ENCODE measurements at regions not wholly inside any gene's neighbourhood (a gene's known extent, or its start where the extent isn't known, plus 50 kb on each side); places are given as distances from the start of the nearest gene placed in this dataset.
"Not testable (repeated sequence)": the region's sequence is repeated elsewhere in the genome, so short reads cannot be mapped to it uniquely, and the experiment has no call there.

GRCh38 chr2:225254363-225254762 lies 145.1 kb upstream of the NYAP2 start:
- DNase-seq (ENCODE audit: low read depth in 4 of 4, low spot score in 3 of 4) = no peak

GRCh38 chr2:225244933-225245332 lies 154.6 kb upstream of the NYAP2 start:
- no peak for DNase-seq (ENCODE audit: low read depth in 4 of 4, low spot score in 3 of 4)

DNA sequence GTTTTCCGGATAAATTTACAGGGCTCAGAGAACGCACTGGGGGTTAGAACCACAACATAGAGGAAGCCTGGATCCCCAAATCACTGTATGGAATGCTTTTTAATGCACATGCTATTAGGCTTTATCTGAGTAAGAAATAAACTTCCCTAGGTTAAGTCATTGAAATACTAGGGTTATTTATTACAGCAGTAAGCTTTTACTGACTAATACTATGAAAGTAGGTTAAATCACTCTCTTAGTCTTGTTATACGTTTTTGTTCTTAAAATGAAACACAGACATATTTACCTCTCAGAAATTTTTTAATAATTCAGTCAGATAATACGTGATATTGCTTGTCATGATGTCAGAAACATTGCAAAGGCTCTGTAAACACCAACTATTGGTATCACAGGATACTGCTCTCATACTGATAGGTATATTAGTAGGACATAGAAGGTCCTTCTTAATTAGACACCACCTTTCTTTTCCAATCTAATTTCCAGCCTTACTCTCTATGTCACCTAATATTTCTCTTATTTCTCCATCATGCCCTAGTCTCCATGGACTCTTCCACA lies 162.7 kb upstream of the NYAP2 start:
- DNase-seq (ENCODE audit: low read depth in 4 of 4, low spot score in 3 of 4) = no peak

DNA sequence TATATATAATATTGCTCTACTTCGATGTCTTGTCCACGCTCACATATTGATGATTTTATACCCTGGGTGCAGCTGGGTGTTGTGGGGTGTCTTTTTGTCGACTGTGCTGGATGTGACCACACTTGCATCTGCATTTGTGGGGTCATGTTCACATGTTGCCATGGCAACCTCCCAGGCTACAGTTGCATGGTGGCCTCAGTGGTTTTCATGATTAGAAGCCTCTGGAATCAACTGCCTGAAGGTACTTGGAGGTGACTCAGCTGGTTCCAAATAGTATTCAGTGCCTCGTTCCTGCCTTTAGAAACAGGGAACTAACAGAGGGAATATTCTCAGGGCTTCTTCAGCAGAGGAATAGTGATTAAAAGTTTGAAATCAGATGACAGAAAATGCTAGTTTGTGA lies 166.3 kb upstream of the NYAP2 start:
- no peak for DNase-seq (ENCODE audit: low read depth in 4 of 4, low spot score in 3 of 4)

GRCh38 chr2:225231900-225232299 lies 167.6 kb upstream of the NYAP2 start:
- DNase-seq (ENCODE audit: low read depth in 4 of 4, low spot score in 3 of 4) = no peak

- DNase-seq (ENCODE audit: low read depth in 4 of 4, low spot score in 3 of 4) = not testable (repeated sequence)
These were observed 170.2 kb upstream of the NYAP2 start for GRCh38 chr2:225229346-225229745.

GRCh38 chr2:225226441-225226840 lies 173.1 kb upstream of the NYAP2 start:
- no peak for DNase-seq (ENCODE audit: low read depth in 4 of 4, low spot score in 3 of 4)

GRCh38 chr2:225223301-225223700 lies 176.2 kb upstream of the NYAP2 start:
- no peak for DNase-seq (ENCODE audit: low read depth in 4 of 4, low spot score in 3 of 4)

DNA sequence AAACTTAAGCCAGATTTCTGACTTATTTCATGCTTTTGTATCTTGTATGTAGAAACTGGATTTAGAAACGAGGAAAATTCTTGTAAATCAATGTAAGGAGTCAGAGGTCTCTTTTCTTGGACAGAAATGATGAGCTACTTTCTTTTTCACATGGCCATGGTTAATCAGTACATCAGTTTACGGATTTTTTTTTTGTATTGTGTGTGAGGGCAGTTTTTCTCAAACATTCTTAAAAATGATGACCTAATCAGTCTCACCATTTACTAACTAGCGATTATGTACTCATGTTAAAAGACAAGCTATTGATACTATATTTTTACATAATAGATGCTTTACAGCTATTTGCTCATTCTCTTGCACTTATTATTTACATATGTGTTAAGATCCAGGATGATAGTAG lies 165.2 kb upstream of the DOCK10 start:
- no peak for DNase-seq (ENCODE audit: low read depth in 4 of 4, low spot score in 3 of 4)

DNA sequence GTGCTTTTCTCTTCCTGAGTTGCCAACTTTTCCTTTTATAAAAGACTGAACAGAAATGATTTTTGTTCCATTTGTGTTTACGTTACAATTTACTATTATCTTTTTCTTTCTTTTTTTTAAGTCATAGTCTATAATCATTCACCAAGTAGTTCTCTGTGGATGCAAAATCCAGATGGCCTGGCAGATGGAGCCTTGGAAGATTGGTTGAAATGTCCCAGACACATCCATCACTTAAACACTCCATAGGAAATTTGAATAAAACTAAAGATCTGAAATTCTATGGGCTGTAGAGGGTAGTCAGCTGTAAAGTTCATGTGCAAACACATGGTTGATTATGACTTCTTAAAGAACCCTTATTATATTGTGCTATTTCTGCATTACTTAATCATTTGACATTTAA lies 164.8 kb upstream of the DOCK10 start:
- DNase-seq (ENCODE audit: low read depth in 4 of 4, low spot score in 3 of 4) = no peak

GRCh38 chr2:225196579-225196978 lies 154.3 kb upstream of the DOCK10 start:
- no peak for DNase-seq (ENCODE audit: low read depth in 4 of 4, low spot score in 3 of 4)

DNA sequence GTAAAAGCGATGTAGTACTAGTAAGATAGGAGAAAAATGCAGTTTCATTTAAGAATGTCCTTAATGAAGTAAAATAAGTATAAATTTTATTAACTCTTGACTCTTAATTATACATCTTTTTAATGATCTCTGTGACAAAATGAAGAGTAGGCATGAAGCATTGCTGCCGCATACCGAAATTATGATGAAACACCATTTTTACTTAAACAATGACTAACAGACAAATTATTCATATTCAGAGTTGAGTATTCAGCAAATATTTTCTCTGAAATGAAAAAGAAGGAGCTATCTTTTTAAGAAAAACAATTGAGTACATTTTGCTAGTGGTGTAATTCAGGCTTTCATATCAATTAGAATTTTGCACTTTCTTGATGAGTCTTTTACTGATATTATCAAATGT lies 150.6 kb upstream of the DOCK10 start:
- DNase-seq (ENCODE audit: low read depth in 4 of 4, low spot score in 3 of 4) = no peak

DNA sequence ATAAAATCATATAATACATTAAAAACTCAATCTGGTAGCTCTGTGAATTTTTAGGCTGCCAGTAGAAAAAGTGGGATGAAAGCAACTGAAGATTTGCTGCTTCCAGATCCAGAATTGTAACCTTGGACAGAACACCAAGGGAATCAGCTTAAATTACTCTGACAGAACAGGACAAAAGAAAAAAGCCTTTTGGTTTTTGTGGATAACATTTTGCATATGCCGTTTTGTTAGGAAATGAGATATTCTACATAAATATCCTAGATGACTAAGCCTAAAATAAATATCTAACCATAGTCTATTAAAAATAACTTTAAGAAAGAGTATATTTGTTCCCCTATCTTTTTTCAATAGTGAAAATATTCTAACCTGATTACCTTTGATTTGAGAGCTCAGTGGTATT lies 148.7 kb upstream of the DOCK10 start:
- DNase-seq (ENCODE audit: low read depth in 4 of 4, low spot score in 3 of 4) = no peak

GRCh38 chr2:225184948-225185347 lies 142.7 kb upstream of the DOCK10 start:
- DNase-seq (ENCODE audit: low read depth in 4 of 4, low spot score in 3 of 4) = no peak

- no peak for DNase-seq (ENCODE audit: low read depth in 4 of 4, low spot score in 3 of 4)
These were observed 139.9 kb upstream of the DOCK10 start for GRCh38 chr2:225182126-225182525.

- DNase-seq (ENCODE audit: low read depth in 4 of 4, low spot score in 3 of 4) = no peak
These were observed 134.8 kb upstream of the DOCK10 start for GRCh38 chr2:225177098-225177497.

- DNase-seq (ENCODE audit: low read depth in 4 of 4, low spot score in 3 of 4) = no peak
These were observed 131.6 kb upstream of the DOCK10 start for GRCh38 chr2:225173909-225174308.

DNA sequence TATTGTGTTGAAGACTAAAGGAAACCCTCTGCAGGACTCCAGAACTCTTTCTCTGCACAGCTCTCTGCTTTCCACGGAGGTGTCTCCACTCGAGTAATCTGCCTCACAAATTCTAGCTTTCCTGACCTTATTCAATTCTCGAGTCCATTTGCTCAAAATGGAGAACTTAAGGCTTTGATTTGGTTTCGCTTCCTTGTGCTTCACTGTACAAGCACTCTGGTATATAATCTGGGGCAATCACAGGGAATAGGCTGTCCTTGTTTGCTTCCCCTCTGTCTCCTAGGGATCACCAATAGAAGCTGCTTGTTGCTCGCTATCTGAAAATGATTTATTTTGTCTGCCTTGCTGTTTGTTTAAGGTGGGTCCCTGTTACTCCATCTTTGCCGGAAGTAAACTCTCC lies 129.1 kb upstream of the DOCK10 start:
- DNase-seq (ENCODE audit: low read depth in 4 of 4, low spot score in 3 of 4) = no peak

GRCh38 chr2:225170162-225170561 lies 127.9 kb upstream of the DOCK10 start:
- DNase-seq (ENCODE audit: low read depth in 4 of 4, low spot score in 3 of 4) = no peak

- no peak for DNase-seq (ENCODE audit: low read depth in 4 of 4, low spot score in 3 of 4)
These were observed 127.1 kb upstream of the DOCK10 start for GRCh38 chr2:225169396-225169795.

DNA sequence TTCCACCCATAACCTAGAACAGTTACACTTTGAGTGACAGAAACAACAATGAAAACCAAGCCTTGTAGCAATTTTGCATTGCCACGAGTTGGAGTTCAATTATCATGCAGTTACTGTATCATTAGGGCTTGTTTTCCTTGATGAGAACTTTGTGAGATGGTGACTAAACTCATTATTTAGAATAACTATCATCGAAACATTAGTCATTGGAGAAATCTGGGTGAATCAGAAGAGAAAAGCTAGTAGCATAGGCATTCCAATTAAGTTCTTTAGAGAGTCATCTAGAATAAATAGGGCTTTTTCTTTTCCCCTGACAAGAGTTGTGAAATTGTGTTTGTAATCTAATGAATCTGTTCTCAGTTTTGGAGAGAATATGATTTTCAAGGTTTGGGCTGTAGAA lies 122.8 kb upstream of the DOCK10 start:
- no peak for DNase-seq (ENCODE audit: low read depth in 4 of 4, low spot score in 3 of 4)

DNA sequence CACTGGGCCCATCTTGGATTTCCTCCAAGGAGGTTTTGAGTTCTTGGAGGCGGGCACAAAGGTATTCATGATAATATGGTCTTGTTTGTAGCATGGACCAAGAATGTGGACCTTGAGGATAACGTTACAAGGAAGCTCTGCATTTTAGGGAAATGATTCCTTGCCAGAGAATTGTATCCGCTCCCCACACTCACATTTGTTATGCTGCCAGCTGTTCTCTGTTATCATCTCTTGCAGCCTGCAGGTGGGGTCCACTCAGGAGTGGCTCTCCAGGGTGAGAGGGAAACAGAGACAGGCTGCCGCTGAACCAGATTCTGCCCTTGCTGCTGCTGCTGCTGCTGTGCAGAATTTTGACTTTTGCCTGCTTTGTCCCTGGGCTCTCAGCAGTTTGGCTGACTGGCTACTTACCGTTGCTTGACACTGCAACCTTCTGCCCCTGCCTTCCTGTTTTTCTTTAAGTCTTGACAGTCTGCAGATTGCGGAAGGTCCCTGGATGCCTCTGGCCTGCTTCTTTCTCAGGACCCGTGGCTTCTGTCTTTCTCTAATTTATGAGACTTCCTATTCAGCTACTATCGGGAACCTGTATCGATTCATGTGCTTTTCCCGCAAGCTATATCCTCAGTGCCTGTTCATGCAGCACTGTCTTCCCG lies 122.3 kb upstream of the DOCK10 start:
- no peak for DNase-seq (ENCODE audit: low read depth in 4 of 4, low spot score in 3 of 4)

GRCh38 chr2:225158360-225158759 lies 116.1 kb upstream of the DOCK10 start:
- DNase-seq (ENCODE audit: low read depth in 4 of 4, low spot score in 3 of 4) = no peak

Data from right renal pelvis (tissue), 4 donors.